ENCODE measurements at regions not wholly inside any gene's neighbourhood (a gene's known extent, or its start where the extent isn't known, plus 50 kb on each side); places are given as distances from the start of the nearest gene placed in this dataset.

DNA sequence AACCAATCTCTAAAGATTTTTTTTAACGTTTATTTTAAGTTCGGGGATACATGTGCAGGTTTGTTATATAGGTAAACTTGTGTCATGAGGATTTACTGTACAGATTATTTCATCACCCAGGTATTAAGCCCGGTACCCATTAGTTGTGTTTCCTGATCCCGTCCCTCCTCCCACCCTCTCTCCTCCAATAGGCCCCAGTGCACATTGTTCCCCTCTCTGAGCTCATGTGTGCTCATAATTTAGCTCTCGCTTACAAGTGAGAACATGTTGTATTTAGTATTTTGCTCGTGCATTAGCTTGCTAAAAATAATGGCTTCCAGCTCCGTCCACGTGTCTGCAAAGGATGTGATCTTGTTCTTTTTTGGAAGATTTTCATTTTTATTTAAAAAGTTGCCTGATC lies 2309.4 kb upstream of the AGA start:
- H3K9me3 ChIP-seq = no peaks in the 10 kb centered on the region
- H3K36me3 ChIP-seq = no peaks in the 10 kb centered on the region
- H3K4me3 ChIP-seq (ENCODE audit: low read depth in 1 of 2, low read length in 1 of 2) = no peak overlapping the region
- TF ChIP-seq, protein P1, sequence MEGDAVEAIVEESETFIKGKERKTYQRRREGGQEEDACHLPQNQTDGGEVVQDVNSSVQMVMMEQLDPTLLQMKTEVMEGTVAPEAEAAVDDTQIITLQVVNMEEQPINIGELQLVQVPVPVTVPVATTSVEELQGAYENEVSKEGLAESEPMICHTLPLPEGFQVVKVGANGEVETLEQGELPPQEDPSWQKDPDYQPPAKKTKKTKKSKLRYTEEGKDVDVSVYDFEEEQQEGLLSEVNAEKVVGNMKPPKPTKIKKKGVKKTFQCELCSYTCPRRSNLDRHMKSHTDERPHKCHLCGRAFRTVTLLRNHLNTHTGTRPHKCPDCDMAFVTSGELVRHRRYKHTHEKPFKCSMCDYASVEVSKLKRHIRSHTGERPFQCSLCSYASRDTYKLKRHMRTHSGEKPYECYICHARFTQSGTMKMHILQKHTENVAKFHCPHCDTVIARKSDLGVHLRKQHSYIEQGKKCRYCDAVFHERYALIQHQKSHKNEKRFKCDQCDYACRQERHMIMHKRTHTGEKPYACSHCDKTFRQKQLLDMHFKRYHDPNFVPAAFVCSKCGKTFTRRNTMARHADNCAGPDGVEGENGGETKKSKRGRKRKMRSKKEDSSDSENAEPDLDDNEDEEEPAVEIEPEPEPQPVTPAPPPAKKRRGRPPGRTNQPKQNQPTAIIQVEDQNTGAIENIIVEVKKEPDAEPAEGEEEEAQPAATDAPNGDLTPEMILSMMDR (IDR thresholded peaks at IDR 0.05) = no peak
- H3K27me3 ChIP-seq = no peaks in the 10 kb centered on the region
- no peaks in the 10 kb centered on the region for H3K4me1 ChIP-seq (ENCODE audit: control insufficient read depth in 1 of 2, insufficient read depth in 1 of 2, low read depth in 1 of 2, low read length in 1 of 2)
- H3K27ac ChIP-seq = no peak overlapping the region

DNA sequence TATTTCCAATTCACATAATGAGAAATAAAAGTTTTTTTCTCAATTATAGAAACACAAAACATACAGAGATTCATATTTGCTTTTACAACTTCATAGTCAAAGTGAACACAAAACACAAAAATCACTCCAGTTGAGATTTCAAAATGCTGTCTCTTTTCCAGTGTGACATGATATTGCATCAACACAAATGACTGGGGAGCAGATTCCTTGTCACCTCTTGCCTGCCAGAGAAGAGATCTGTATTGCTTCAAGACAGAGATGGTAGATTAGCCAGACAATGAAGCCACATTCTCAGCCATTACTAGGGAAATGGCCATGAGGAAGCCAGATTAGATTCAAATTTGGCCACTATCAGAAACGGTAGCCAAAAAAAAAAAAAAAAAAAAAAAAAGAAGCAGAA lies 2313.1 kb upstream of the AGA start:
- H3K27me3 ChIP-seq = no peaks in the 10 kb centered on the region
- no peak overlapping the region for H3K27ac ChIP-seq
- TF ChIP-seq, protein P1 (IDR thresholded peaks at IDR 0.05) = no peak
- H3K4me1 ChIP-seq (ENCODE audit: control insufficient read depth in 1 of 2, insufficient read depth in 1 of 2, low read depth in 1 of 2, low read length in 1 of 2) = no peaks in the 10 kb centered on the region
- no peaks in the 10 kb centered on the region for H3K36me3 ChIP-seq
- no peak overlapping the region for H3K4me3 ChIP-seq (ENCODE audit: low read depth in 1 of 2, low read length in 1 of 2)
- H3K9me3 ChIP-seq = no peaks in the 10 kb centered on the region

DNA sequence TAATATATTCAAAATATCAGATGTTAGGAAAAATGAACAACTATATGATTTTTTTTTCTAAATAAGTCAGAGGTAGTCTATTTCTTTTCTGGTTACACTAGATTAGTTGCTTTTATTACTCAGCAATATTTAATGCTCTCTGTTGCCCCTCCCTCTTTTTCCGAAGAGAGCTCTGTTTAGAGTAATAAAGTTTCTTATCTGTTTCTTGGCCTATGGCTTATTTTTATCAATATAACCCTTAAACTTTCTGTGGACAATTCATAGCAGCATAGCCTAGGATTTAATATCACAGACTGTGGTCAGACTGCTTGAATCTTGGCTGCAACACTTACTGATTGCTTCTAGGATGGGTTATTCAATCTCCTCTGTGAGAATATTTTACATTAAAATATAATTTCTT lies 2315.4 kb upstream of the AGA start:
- H3K27ac ChIP-seq = no peak overlapping the region
- TF ChIP-seq, protein P1 (IDR thresholded peaks at IDR 0.05) = no peak
- H3K27me3 ChIP-seq = no peaks in the 10 kb centered on the region
- H3K4me3 ChIP-seq (ENCODE audit: low read depth in 1 of 2, low read length in 1 of 2) = no peak overlapping the region
- H3K4me1 ChIP-seq (ENCODE audit: control insufficient read depth in 1 of 2, insufficient read depth in 1 of 2, low read depth in 1 of 2, low read length in 1 of 2) = no peaks in the 10 kb centered on the region
- no peaks in the 10 kb centered on the region for H3K9me3 ChIP-seq
- H3K36me3 ChIP-seq = no peaks in the 10 kb centered on the region

DNA sequence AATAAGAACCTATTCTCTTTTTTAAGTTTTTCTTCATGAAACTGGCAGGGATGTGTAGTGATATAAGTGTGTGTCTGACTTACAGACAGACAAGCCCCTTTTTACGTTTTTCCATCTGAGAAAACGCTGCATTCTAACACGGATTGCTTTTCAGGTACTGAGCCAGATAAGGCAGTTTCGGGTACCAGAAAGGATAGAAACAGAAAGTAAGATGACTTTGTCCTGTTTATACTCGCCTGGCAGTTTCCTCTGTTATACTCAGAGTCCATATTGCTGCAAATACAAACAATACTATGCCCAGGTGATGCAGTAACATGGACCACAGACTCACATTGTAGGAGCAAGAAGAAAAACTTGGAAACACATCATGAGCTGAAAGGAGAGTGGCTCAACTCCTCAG lies 2320.6 kb upstream of the AGA start:
- Histone ChIP-seq H3K27me3 (no peaks in the 10 kb centered on the region), H3K27ac (no peak overlapping the region), H3K4me1 (ENCODE audit: control insufficient read depth in 1 of 2, insufficient read depth in 1 of 2, low read depth in 1 of 2, low read length in 1 of 2) (no peaks in the 10 kb centered on the region), H3K9me3 (no peaks in the 10 kb centered on the region), H3K36me3 (no peaks in the 10 kb centered on the region), H3K4me3 (ENCODE audit: low read depth in 1 of 2, low read length in 1 of 2) (no peak overlapping the region)
- TF ChIP-seq, protein P1 (IDR thresholded peaks at IDR 0.05) = no peak

DNA sequence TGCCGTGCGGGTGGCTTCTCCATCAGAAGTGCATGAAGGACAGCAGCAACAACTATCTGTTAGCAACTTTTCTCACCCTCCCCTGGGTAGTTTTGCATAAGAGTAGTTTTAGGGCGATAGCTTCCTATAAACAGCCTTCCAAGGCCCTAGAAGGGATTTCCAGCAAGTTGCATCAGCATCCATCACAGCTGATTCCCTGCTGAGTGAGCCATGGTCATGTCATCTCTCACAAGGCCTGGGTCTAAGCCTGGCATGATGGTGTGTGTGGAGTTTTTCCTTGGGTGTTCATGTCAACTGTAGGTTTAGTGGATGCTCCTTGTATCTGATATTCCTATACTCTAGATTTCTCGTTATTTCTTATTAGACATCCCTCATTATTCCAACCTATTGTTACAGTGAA lies 2324.7 kb upstream of the AGA start:
- TF ChIP-seq, protein P1 (IDR thresholded peaks at IDR 0.05) = no peak
- no peaks in the 10 kb centered on the region for H3K36me3 ChIP-seq
- H3K4me3 ChIP-seq (ENCODE audit: low read depth in 1 of 2, low read length in 1 of 2) = no peak overlapping the region
- no peaks in the 10 kb centered on the region for H3K27me3 ChIP-seq
- no peaks in the 10 kb centered on the region for H3K9me3 ChIP-seq
- no peaks in the 10 kb centered on the region for H3K4me1 ChIP-seq (ENCODE audit: control insufficient read depth in 1 of 2, insufficient read depth in 1 of 2, low read depth in 1 of 2, low read length in 1 of 2)
- H3K27ac ChIP-seq = no peak overlapping the region

DNA sequence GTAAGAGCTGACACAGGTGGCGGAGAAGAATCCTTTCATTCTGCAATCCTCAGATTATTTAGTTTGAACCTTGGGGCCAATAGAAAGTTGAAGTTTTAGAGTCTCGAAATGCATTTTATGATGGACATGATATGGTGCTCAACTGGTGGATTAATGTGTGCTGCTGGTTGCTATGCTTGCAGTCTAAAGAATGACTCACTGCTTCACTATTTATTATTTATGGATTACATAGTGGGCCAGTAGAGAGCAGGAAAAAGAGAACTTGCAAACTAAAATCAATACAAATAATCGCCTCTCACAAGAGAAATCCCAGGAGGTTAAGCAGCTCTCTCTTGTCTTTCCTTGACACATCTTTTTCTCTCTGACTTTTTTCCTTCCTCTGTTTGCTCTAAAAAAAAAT lies 2326.8 kb upstream of the AGA start:
- TF ChIP-seq, protein P1 (IDR thresholded peaks at IDR 0.05) = no peak
- Histone ChIP-seq H3K4me1 (ENCODE audit: control insufficient read depth in 1 of 2, insufficient read depth in 1 of 2, low read depth in 1 of 2, low read length in 1 of 2) (no peaks in the 10 kb centered on the region), H3K4me3 (ENCODE audit: low read depth in 1 of 2, low read length in 1 of 2) (no peak overlapping the region), H3K27ac (no peak overlapping the region), H3K27me3 (no peaks in the 10 kb centered on the region), H3K36me3 (no peaks in the 10 kb centered on the region), H3K9me3 (no peaks in the 10 kb centered on the region)
